Common myeloid progenitor, CD34-positive (primary cell): ENCODE measurements at regions not wholly inside any gene's neighbourhood (a gene's known extent, or its start where the extent isn't known, plus 50 kb on each side); places are given as distances from the start of the nearest gene placed in this dataset.

ENCODE experiments used
- CTCF ChIA-PET: fragments of 350-600 bp; sonication (Branson Sonifier 250); formaldehyde crosslinking; loops from one replicate; lab custom pipeline; 2021; ENCODE audit warnings: antibody characterized with exemption; lab: Charles Lee
- POLR2A ChIA-PET: fragments of 350-600 bp; sonication (Branson Sonifier 250); formaldehyde crosslinking; loops from one replicate; lab custom pipeline; 2021; ENCODE audit warnings: antibody characterized with exemption; lab: Charles Lee
- DNase-seq, 3 donors: peaks; one replicate each; pipeline versions ENCODE4 v3.0.0 to v3.0.0-alpha.2; 2013
- H3K27ac ChIP-seq, 2 experiments: 1 replicate in 1 of 2; 2 replicates in 1 of 2; pipeline ENCODE4 v1.7.0; 2013; ENCODE audit warnings: inconsistent platforms in 2 of 2, low read length in 2 of 2, mild to moderate bottlenecking in 2 of 2, low read depth in 1 of 2, moderate library complexity in 1 of 2; ENCODE audit not compliant: severe bottlenecking in 2 of 2, insufficient read depth in 1 of 2, poor library complexity in 1 of 2
- H3K27me3 ChIP-seq, 5 experiments: replicated peaks in 2 of 5; 1 replicate in 3 of 5; 2 replicates in 2 of 5; pipeline versions ENCODE4 v1.6.1 to v1.7.0; 2013; ENCODE audit warnings: low read length in 4 of 5, mild to moderate bottlenecking in 2 of 5, moderate library complexity in 2 of 5, inconsistent platforms in 1 of 5; ENCODE audit not compliant: insufficient read depth in 5 of 5, control insufficient read depth in 4 of 5
- H3K36me3 ChIP-seq, 4 experiments: 1 replicate in 2 of 4; 2 replicates in 2 of 4; pipeline versions ENCODE4 v1.6.1 to v1.7.0; 2013; ENCODE audit warnings: low read length in 3 of 4, control low read depth in 1 of 4, mild to moderate bottlenecking in 1 of 4; ENCODE audit not compliant: control insufficient read depth in 4 of 4, insufficient read depth in 4 of 4
- H3K4me1 ChIP-seq, 4 experiments: 1 replicate in 3 of 4; 2 replicates in 1 of 4; pipeline versions ENCODE4 v1.6.1 to v1.7.1; 2013; ENCODE audit warnings: low read length in 3 of 4, mild to moderate bottlenecking in 3 of 4, control low read depth in 1 of 4, inconsistent platforms in 1 of 4, moderate library complexity in 1 of 4; ENCODE audit not compliant: control insufficient read depth in 4 of 4, insufficient read depth in 4 of 4; ENCODE audit errors: control extremely low read depth in 1 of 4
- H3K4me3 ChIP-seq, 7 experiments: 1 replicate in 4 of 7; 2 replicates in 3 of 7; pipeline versions ENCODE4 v1.5.1 to v1.7.0; 2013; ENCODE audit warnings: mild to moderate bottlenecking in 7 of 7, low read length in 6 of 7, moderate library complexity in 6 of 7, inconsistent platforms in 2 of 7, low read depth in 2 of 7, control low read depth in 1 of 7; ENCODE audit not compliant: insufficient read depth in 4 of 7, control insufficient read depth in 1 of 7; ENCODE audit errors: extremely low read depth in 1 of 7
- H3K9me3 ChIP-seq, 5 experiments: 1 replicate in 4 of 5; 2 replicates in 1 of 5; pipeline versions ENCODE4 v1.6.1 to v1.7.1; 2013; ENCODE audit warnings: low read length in 4 of 5, mild to moderate bottlenecking in 2 of 5, inconsistent platforms in 1 of 5, low read depth in 1 of 5, moderate library complexity in 1 of 5; ENCODE audit not compliant: control insufficient read depth in 4 of 5, insufficient read depth in 2 of 5; ENCODE audit errors: control extremely low read depth in 1 of 5
- WGBS: methylation state at CpG from one replicate; pipeline ENCODE4 v1.1.5; 2013; ENCODE audit not compliant: insufficient coverage; 5-methylcytosine and 5-hydroxymethylcytosine counted together

DNA sequence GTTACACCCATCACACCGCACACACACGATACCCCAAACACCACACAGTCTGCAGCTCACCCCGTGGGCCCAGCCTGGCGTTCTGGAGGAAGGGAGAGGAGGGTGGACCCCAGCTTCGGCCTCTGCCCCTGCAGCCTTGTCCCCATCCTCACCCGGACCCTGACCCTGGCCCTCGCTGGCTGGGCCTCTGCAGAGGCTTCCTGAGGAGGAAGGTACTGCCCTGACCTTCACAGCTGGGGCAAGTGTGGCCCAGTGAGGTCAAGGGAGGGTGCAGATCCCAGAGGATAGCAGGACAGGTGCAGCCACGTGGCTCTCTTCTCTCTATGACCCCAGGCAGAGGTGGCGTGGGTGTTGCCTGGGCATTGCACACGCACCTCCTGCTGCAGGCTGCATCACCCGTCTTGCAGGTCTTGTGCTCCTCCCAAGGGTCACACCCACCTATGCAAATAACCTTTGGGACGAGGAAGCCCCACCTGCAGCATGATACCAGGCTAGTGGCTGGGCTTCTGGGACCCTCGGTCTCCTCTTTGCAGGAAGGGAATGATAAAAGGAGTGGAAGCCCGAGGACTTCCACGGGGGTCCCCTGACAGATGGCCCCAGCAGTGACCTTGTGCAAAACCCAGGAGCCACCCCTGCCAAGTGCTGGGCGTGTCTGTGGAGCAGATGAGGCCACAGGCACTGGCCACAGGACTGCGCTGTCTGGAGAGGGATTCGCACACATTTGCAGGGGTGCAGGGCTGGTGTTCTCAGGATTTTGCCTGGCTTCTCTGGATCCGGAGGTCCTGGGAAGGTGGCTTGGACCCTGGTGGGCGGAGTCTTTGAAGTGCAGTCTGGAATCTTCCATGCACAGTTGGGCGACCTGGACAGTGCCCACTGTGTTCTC, 1241.5 kb downstream of the BRD1 start:
- H3K27ac ChIP-seq = no peak overlapping the region
- no peaks in the 10 kb centered on the region for H3K27me3 ChIP-seq
- H3K36me3 ChIP-seq = no peaks in the 10 kb centered on the region
- H3K9me3 ChIP-seq = no peaks in the 10 kb centered on the region
- DNase-seq = no peak
- ChIA-PET POLR2A (no interaction called here), CTCF (no interaction called here)
- no peaks in the 10 kb centered on the region for H3K4me1 ChIP-seq
- no peak overlapping the region for H3K4me3 ChIP-seq
- WGBS = 86% methylated on average over 14 of the region's 21 CpGs

DNA sequence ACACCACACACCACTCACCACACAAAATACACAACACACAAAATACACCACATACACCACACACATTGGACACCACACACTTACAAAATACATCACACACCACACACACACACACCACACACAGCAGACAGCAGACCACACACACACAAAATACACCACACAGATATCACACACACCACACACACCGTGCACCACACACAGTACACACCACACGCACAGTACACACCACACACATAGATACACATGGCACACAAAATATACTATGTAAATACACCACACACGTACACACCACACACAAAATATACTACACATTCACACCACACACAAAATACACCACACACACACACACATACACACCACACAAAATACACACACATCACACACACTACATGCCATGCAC, 1243.5 kb downstream of the BRD1 start:
- 100% methylated on average over 3 of the region's 3 CpGs for WGBS

DNA sequence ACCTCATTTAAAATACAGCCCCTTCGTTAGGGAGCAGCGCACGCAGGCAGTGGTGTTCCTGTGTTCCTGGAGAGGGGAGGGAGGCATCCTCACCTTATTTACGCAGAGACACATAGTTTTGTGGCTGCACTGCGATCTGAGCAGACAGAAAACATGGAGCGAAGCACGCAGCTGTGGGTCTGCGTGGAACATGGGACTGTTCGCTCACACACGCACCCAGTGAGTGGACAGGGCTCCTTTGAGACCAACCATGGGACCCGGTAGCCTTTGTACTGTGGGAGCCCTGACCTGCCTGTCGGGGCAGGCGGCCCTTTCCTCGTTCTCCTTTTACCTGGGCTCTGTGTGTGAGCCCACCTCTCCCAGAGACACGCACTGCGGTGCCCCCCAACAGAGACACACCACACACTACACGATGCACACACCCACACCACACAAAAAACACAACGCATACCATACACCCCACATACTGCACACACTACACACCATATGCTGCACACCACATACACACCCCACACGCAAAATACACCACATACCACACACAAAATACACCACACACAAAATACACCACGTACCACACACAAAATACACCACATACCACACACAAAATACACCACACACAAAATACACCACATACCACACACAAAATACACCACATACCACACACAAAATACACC, 1245.7 kb downstream of the BRD1 start:
- peak; percentile 23 to 73 (median 43) for DNase-seq
- H3K27ac ChIP-seq = no peak overlapping the region
- no peaks in the 10 kb centered on the region for H3K9me3 ChIP-seq
- 96% methylated on average over 18 of the region's 20 CpGs for WGBS
- CTCF ChIA-PET = no interaction called here
- H3K4me1 ChIP-seq = peaks cover 0 to 3% (median under 1%) of the 10 kb centered on the region in 4 experiments
- H3K36me3 ChIP-seq = no peaks in the 10 kb centered on the region
- H3K4me3 ChIP-seq = no peak overlapping the region
- POLR2A ChIA-PET = no interaction called here
- peaks cover 0 to 10% (median 0%) of the 10 kb centered on the region in 5 experiments for H3K27me3 ChIP-seq

More for the DNA sequence above, 1243.5 kb downstream of the BRD1 start:
- no peak overlapping the region for H3K4me3 ChIP-seq
- H3K27ac ChIP-seq = no peak overlapping the region
- no peaks in the 10 kb centered on the region for H3K27me3 ChIP-seq
- no peaks in the 10 kb centered on the region for H3K9me3 ChIP-seq
- H3K4me1 ChIP-seq = no peaks in the 10 kb centered on the region
- no peaks in the 10 kb centered on the region for H3K36me3 ChIP-seq
- ChIA-PET CTCF (no interaction called here), POLR2A (no interaction called here)
- peak in 1 of 3 donors; percentile 55 for DNase-seq

DNA sequence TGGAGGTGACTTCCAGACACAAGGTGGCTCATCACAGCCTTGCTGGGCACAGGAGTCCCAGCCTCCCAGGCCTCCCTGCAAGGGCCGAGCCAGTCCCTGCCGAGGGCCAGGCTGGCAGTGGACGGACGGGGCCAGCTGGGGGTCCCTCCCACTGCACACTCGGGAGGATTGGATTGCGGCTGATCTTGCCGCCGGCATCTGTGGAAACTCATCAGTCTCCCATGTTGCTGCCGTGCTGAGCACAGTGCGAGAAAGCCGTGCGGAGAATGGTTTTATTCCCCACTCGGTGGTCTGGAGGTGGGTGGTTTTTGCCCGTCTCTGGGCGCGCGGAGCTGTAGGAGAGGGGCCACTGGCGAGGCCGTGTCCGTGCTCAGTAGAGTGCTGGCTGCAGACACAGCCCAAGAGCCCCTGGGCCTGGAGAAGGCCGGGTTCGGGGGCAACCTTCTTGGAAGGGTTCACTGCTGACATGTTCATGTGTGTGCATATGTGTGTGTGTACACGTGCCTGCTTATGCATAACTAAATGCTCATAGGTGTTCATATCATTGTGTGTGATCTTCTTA, 1246.4 kb downstream of the BRD1 start:
- Histone ChIP-seq H3K4me3 (no peak overlapping the region), H3K9me3 (no peaks in the 10 kb centered on the region), H3K36me3 (no peaks in the 10 kb centered on the region), H3K4me1 (peaks cover 0 to 10% (median 4%) of the 10 kb centered on the region in 4 experiments), H3K27ac (no peak overlapping the region), H3K27me3 (peaks cover 0 to 12% (median 0%) of the 10 kb centered on the region in 5 experiments)
- DNase-seq = no peak
- ChIA-PET POLR2A (no interaction called here), CTCF (no interaction called here)
- 95% methylated on average over 20 of the region's 23 CpGs for WGBS

DNA sequence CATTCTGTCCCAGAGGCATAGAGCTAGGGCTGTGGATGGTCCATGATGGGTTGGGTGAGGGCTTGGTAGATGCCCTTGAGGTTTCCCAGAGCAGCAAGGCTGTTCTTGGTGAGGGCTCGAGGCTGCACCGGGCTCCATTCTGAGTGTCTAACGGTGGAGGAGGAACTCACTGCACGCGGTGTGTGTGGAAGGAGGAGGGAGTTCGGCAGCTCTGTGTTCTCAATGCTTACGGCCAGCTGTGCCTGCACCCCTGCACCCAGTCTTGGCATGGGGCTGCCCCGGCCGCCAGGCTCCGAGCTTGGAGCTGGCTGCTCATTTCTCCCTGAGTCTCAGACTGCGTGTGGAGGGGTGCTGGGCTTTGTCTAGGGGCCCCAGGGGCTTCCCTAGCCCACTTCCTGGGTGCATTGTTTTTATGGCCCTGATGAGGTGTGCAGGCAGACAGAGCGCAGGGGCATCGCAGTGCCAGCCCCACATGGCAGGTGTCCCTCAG, 1247.1 kb downstream of the BRD1 start:
- H3K4me3 ChIP-seq = no peak overlapping the region
- ChIA-PET POLR2A (no interaction called here), CTCF (interaction anchor here (1.0 kb wide), 1 partner anchor 725 kb away, joined by 3 read pairs; no protein-coding TSS in a partner anchor)
- DNase-seq = peak in 2 of 3 donors; percentile 17 to 29
- no peak overlapping the region for H3K27ac ChIP-seq
- peaks cover 0 to 14% (median 0%) of the 10 kb centered on the region in 5 experiments for H3K27me3 ChIP-seq
- H3K4me1 ChIP-seq = peaks cover 0 to 11% (median 4%) of the 10 kb centered on the region in 4 experiments
- H3K36me3 ChIP-seq = no peaks in the 10 kb centered on the region
- H3K9me3 ChIP-seq = no peaks in the 10 kb centered on the region
- 84% methylated on average over 8 of the region's 13 CpGs for WGBS

DNA sequence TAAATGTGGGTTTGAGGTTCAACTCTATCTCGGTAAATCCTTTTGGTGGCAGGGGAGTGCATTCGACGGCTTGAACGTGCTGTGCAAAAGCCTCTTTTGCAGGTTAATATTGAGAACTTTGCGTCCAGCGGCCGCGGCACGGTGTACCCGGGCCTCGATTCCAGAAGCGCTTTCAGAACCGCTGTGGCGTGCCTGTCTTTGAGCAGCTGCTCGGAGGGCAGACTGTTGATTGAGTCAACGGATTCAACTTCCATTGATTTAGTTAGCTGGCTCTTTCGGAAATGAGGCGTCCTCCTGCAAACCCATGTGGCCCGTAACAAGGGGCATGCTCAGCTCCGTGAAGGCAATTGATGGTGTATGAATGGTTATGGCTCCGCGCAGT, 1247.8 kb downstream of the BRD1 start:
- ChIA-PET CTCF (interaction anchor here (1.0 kb wide), 1 partner anchor 725 kb away, joined by 3 read pairs; no protein-coding TSS in a partner anchor), POLR2A (no interaction called here)
- no peak overlapping the region for H3K27ac ChIP-seq
- H3K4me3 ChIP-seq = no peak overlapping the region
- no peak for DNase-seq
- peaks cover 0 to 13% (median 5%) of the 10 kb centered on the region in 4 experiments for H3K4me1 ChIP-seq
- H3K9me3 ChIP-seq = no peaks in the 10 kb centered on the region
- peaks cover 0 to 15% (median 0%) of the 10 kb centered on the region in 5 experiments for H3K27me3 ChIP-seq
- 92% methylated on average over 17 of the region's 22 CpGs for WGBS
- no peaks in the 10 kb centered on the region for H3K36me3 ChIP-seq
